Jurkat, Clone E6-1 (cell line): ENCODE measurements at regions not wholly inside any gene's neighbourhood (a gene's known extent, or its start where the extent isn't known, plus 50 kb on each side); places are given as distances from the start of the nearest gene placed in this dataset.
"Not testable (repeated sequence)": the region's sequence is repeated elsewhere in the genome, so short reads cannot be mapped to it uniquely, and the experiment has no call there.

Experiments used
- DNase-seq: peaks from one replicate; pipeline ENCODE4 v3.0.0-alpha.2; 2011; ENCODE audit warnings: low read depth, low spot score
- H3K4me3 ChIP-seq: 2 replicates; pipeline ENCODE4 v1.5.1; 2011; ENCODE audit warnings: mild to moderate bottlenecking, low read length, control low read depth, moderate library complexity

- DNase-seq: no peak
- no peak overlapping the region for H3K4me3 ChIP-seq
Observed at GRCh38 chr6:37078814-37079213, 73.4 kb downstream of the FGD2 start.

DNA sequence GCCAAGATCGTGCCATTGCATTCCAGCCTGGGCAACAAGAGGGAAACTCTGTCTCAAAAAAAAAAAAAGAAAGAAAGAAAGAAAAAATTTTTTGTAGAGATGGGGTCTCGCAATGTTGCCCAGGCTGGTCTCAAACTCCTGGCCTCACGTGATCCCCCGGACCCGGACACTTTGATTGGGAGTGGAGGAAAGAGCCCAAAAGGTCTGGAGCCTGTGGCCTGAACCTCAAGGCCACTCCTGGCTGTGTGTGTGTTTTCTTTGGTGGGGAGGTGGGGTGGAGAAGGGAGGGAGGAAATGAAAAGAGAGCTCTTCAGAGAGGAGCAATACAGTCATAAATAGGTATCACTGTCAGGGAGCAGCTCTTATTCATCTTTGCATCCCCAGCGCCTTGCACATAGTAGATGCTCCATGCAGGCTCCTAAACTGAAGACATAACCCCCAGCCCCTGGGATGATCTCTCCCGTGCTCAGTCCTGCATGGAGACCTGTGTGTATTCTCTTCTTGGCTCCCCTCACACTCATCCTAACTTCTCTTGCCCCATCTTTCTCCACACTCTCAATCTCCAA lies 75.7 kb downstream of the FGD2 start:
- no peak overlapping the region for H3K4me3 ChIP-seq
- no peak for DNase-seq

GRCh38 chr6:37082390-37083130 lies 77.1 kb downstream of the FGD2 start:
- no peak for DNase-seq
- H3K4me3 ChIP-seq: no peak overlapping the region

- DNase-seq: no peak
- no peak overlapping the region for H3K4me3 ChIP-seq
Observed at GRCh38 chr6:37083243-37084138, 78.0 kb downstream of the FGD2 start.

- H3K4me3 ChIP-seq, DNase-seq: not testable (repeated sequence)
Observed at GRCh38 chr6:37084665-37085064, 79.2 kb downstream of the FGD2 start.

GRCh38 chr6:37085198-37085597 lies 79.7 kb downstream of the FGD2 start:
- no peak for DNase-seq

GRCh38 chr6:37088897-37089296 lies 81.1 kb upstream of the PIM1 start:
- DNase-seq: no peak
- no peak overlapping the region for H3K4me3 ChIP-seq

More at GRCh38 chr6:37085198-37085597, 79.7 kb downstream of the FGD2 start:
- H3K4me3 ChIP-seq: no peak overlapping the region

- no peak overlapping the region for H3K4me3 ChIP-seq
- DNase-seq: no peak
Observed at GRCh38 chr6:37089783-37090182, 80.2 kb upstream of the PIM1 start.

DNA sequence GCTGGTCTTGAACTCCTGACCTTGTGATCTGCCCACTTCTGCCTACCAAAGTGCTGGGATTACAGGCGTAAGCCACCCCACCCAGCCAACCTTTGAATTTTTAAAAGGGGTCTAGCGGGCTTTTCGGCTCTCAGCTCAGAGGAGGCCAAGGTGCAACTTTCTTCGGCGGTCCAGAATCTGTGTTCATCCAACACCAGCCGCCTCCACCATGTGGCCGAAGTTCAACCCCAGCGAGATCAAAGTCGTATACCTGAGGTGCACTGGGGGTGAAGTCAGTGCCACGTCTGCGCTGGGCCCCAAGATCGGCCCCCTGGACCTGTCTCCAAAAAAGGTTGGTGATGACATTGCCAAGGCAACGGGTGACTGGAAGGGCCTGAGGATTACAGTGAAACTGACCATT lies 78.8 kb upstream of the PIM1 start:
- DNase-seq, H3K4me3 ChIP-seq: not testable (repeated sequence)

- H3K4me3 ChIP-seq, DNase-seq: not testable (repeated sequence)
Observed at GRCh38 chr6:37091586-37091985, 78.4 kb upstream of the PIM1 start.

GRCh38 chr6:37092923-37093727 lies 76.8 kb upstream of the PIM1 start:
- no peak for DNase-seq
- H3K4me3 ChIP-seq: no peak overlapping the region

DNA sequence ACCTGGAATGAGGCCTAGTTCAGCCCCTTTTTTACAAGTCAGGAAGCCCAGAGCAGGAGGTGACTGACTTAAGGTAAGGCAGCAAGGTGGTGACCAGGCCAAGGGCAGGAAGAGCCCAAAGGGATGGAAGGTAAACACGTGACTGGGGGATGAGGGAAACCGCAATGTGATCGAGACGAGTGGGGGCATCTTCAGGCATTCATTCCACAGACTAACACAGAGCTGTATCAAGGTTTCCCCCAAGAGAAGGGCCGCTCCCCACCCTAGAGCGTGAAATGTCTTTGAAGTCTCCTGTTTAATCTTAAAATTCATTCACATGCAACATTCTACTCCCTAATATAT lies 76.3 kb upstream of the PIM1 start:
- no peak overlapping the region for H3K4me3 ChIP-seq
- no peak for DNase-seq

- no peak overlapping the region for H3K4me3 ChIP-seq
- DNase-seq: no peak
Observed at GRCh38 chr6:37095997-37096396, 74.0 kb upstream of the PIM1 start.

- no peak overlapping the region for H3K4me3 ChIP-seq
- DNase-seq: no peak
Observed at GRCh38 chr6:37097335-37097734, 72.6 kb upstream of the PIM1 start.

- H3K4me3 ChIP-seq: no peak overlapping the region
- DNase-seq: no peak
Observed at GRCh38 chr6:37099442-37099841, 70.5 kb upstream of the PIM1 start.

GRCh38 chr6:37100745-37101144 lies 69.2 kb upstream of the PIM1 start:
- DNase-seq: no peak
- no peak overlapping the region for H3K4me3 ChIP-seq

DNA sequence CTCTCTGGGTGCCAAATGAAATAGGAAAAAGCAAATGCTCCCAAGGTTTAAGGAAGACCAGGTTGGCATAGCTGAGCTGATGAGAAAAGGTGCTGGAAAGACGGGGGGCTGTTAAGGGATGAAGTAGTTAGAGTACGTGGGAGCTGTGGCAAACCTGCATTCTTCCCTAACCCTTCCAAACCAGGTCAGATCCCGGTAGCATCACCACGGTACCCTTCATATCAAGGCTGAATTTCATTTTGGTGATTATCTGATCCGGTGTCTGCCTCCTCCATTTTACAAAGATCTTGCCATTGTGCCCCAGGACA lies 68.0 kb upstream of the PIM1 start:
- no peak overlapping the region for H3K4me3 ChIP-seq

GRCh38 chr6:37102299-37103168 lies 67.4 kb upstream of the PIM1 start:
- peak; percentile 52 for DNase-seq

More for the DNA sequence above, 68.0 kb upstream of the PIM1 start:
- no peak for DNase-seq

More at GRCh38 chr6:37102299-37103168, 67.4 kb upstream of the PIM1 start:
- peak overlapping the region; percentile 41 for H3K4me3 ChIP-seq
